MM.1S (cell line): ENCODE measurements at regions not wholly inside any gene's neighbourhood (a gene's known extent, or its start where the extent isn't known, plus 50 kb on each side); places are given as distances from the start of the nearest gene placed in this dataset.

Source experiments
- EZH2 ChIP-seq: fragments of 300-600 bp; sonication (generic); optimal IDR thresholded peaks from 2 replicates; pipeline ENCODE3; 2017; ENCODE audit warnings: low read depth, mild to moderate bottlenecking, antibody characterized with exemption, low read length, mixed read lengths
- EZH2phosphoT487 ChIP-seq: fragments of 300-600 bp; sonication (generic); IDR thresholded peaks from 2 replicates; pipeline ENCODE4 v1.6.1; 2018; ENCODE audit warnings: antibody characterized with exemption, low read length
- TF ChIP-seq, protein P1 (sequence below): fragments of 300-600 bp; sonication (generic); IDR thresholded peaks from 2 replicates; pipeline ENCODE4 v1.5.1; 2016; ENCODE audit warnings: antibody characterized with exemption, low read length, mixed read lengths

DNA sequence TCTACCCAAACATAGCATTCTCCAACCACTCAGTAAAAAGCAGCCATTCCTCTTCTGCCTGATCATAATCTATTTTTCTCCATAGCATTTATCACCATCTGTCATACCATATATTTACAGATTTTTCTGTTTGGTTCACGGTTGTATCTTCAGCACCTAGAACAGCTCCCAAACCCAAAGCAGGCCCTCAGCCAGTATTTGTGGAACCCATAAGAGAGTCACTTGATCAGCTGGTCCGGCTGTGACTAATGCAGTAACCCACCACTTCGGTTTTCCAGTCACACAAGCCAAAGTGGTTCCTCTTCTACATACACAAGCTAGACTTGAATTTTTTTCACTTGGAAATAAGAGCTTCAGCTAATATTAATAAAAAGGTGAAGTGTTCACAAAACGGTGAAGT, 511.6 kb upstream of the CELF4 start:
- TF ChIP-seq, protein P1, sequence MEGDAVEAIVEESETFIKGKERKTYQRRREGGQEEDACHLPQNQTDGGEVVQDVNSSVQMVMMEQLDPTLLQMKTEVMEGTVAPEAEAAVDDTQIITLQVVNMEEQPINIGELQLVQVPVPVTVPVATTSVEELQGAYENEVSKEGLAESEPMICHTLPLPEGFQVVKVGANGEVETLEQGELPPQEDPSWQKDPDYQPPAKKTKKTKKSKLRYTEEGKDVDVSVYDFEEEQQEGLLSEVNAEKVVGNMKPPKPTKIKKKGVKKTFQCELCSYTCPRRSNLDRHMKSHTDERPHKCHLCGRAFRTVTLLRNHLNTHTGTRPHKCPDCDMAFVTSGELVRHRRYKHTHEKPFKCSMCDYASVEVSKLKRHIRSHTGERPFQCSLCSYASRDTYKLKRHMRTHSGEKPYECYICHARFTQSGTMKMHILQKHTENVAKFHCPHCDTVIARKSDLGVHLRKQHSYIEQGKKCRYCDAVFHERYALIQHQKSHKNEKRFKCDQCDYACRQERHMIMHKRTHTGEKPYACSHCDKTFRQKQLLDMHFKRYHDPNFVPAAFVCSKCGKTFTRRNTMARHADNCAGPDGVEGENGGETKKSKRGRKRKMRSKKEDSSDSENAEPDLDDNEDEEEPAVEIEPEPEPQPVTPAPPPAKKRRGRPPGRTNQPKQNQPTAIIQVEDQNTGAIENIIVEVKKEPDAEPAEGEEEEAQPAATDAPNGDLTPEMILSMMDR: no peak
- TF ChIP-seq EZH2 (no peak), EZH2phosphoT487 (no peak)
